GM12892 (cell line): ENCODE measurements at regions not wholly inside any gene's neighbourhood (a gene's known extent, or its start where the extent isn't known, plus 50 kb on each side); places are given as distances from the start of the nearest gene placed in this dataset.

Experiments
- POLR2A ChIP-seq: IDR thresholded peaks from 2 replicates; pipeline ENCODE4 v1.6.1; 2011; ENCODE audit warnings: low read depth, low read length, control low read depth
- TAF1 ChIP-seq: IDR thresholded peaks from 2 replicates; pipeline ENCODE4 v1.6.1; 2011; ENCODE audit warnings: low read depth, mild to moderate bottlenecking, control low read depth, low read length, borderline replicate concordance

DNA sequence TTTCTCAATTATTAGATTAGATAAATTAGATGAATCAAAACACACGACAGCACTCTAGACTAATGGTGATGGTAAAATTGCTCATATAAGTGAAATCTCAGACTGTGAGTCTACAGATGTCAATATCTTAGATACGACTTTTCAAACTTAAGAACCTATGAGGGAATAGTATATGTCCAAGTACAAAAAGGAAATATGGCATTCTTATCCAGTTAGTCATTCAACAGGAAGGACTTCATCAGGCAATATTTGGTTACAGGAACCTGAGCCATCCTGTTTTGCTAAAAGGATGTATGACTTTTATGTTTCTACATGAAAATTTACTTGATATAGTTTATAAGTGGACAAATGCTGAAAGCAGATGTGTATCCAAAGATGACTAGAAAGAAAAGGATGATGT, 107.0 kb downstream of the CT47B1 start:
- no peak for TF ChIP-seq POLR2A
- no peak for TF ChIP-seq TAF1
